Ectodermal cell (in vitro differentiated cells): ENCODE measurements at regions not wholly inside any gene's neighbourhood (a gene's known extent, or its start where the extent isn't known, plus 50 kb on each side); places are given as distances from the start of the nearest gene placed in this dataset.
"Not testable (repeated sequence)": the region's sequence is repeated elsewhere in the genome, so short reads cannot be mapped to it uniquely, and the experiment has no call there.

ENCODE experiments used
- H3K27ac ChIP-seq: 2 replicates; pipeline ENCODE4 v1.7.0; 2013; ENCODE audit warnings: mild to moderate bottlenecking, low read depth, low read length; ENCODE audit not compliant: insufficient read depth, poor library complexity, severe bottlenecking
- H3K27me3 ChIP-seq: 2 replicates; pipeline ENCODE4 v1.7.0; 2013; ENCODE audit warnings: mild to moderate bottlenecking, low read length; ENCODE audit not compliant: insufficient read depth, control insufficient read depth, poor library complexity, severe bottlenecking
- H3K36me3 ChIP-seq: one replicate; pipeline ENCODE4 v1.7.0; 2013; ENCODE audit warnings: low read length; ENCODE audit not compliant: control insufficient read depth, insufficient read depth
- H3K4me1 ChIP-seq: one replicate; pipeline ENCODE4 v1.7.0; 2013; ENCODE audit warnings: low read length; ENCODE audit not compliant: control insufficient read depth, insufficient read depth
- H3K4me3 ChIP-seq: 2 replicates; pipeline ENCODE4 v1.7.0; 2013; ENCODE audit warnings: low read depth, low read length, control low read depth; ENCODE audit not compliant: insufficient read depth
- H3K9me3 ChIP-seq: 2 replicates; pipeline ENCODE4 v1.7.0; 2013; ENCODE audit warnings: mild to moderate bottlenecking, low read length, moderate library complexity; ENCODE audit not compliant: control insufficient read depth
- WGBS, 2 experiments: methylation state at CpG; one replicate each; pipeline ENCODE4 v1.1.7; 2013; ENCODE audit warnings: missing lambda C conversion rate in 2 of 2; 5-methylcytosine and 5-hydroxymethylcytosine counted together

GRCh38 chr5:116887104-116887503 lies 312.5 kb upstream of the SEMA6A start:
- Histone ChIP-seq H3K27me3 (no peaks in the 10 kb centered on the region), H3K4me1 (no peaks in the 10 kb centered on the region), H3K9me3 (no peaks in the 10 kb centered on the region), H3K36me3 (no peaks in the 10 kb centered on the region), H3K4me3 (no peak overlapping the region), H3K27ac (no peak overlapping the region)
- 84 to 100% methylated on average over 1 of the region's 1 CpG for WGBS, 2 experiments

DNA sequence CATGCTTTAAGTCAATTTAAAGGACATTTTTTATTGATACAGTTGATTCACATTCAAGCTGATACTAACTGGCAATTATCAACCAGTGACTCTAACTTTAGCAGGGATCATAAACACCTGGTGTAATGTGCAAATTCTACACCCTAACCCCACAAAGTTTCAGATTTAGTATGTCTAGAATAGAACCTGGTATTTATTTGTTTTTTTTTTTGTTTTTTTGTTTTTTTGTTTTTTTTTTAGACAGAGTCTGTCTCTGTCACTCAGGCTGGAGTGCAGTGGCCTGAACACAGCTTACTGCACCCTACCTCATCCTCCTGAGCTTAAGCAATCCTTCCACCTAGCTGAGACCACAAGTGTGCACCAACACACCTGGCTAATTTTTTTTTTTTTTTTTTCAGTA lies 311.2 kb upstream of the SEMA6A start:
- Histone ChIP-seq H3K9me3 (no peaks in the 10 kb centered on the region), H3K27ac (no peak overlapping the region), H3K36me3 (no peaks in the 10 kb centered on the region), H3K27me3 (no peaks in the 10 kb centered on the region), H3K4me1 (no peaks in the 10 kb centered on the region), H3K4me3 (no peak overlapping the region)

GRCh38 chr5:116883875-116884274 lies 309.3 kb upstream of the SEMA6A start:
- no peaks in the 10 kb centered on the region for H3K36me3 ChIP-seq
- no peak overlapping the region for H3K27ac ChIP-seq
- H3K27me3 ChIP-seq = no peaks in the 10 kb centered on the region
- peaks cover 2% of the 10 kb centered on the region for H3K9me3 ChIP-seq
- H3K4me1 ChIP-seq = no peaks in the 10 kb centered on the region
- WGBS, 2 experiments = 90 to 93% methylated on average over 2 of the region's 2 CpGs
- no peak overlapping the region for H3K4me3 ChIP-seq

- no peaks in the 10 kb centered on the region for H3K4me1 ChIP-seq
- H3K27ac ChIP-seq = no peak overlapping the region
- WGBS, 2 experiments = 94 to 97% methylated on average over 3 of the region's 3 CpGs
- peaks cover 2% of the 10 kb centered on the region for H3K9me3 ChIP-seq
- no peak overlapping the region for H3K4me3 ChIP-seq
- H3K36me3 ChIP-seq = no peaks in the 10 kb centered on the region
- H3K27me3 ChIP-seq = no peaks in the 10 kb centered on the region
Observed at GRCh38 chr5:116881921-116882531, 307.4 kb upstream of the SEMA6A start.

- Histone ChIP-seq H3K27me3 (no peaks in the 10 kb centered on the region), H3K4me1 (no peaks in the 10 kb centered on the region), H3K36me3 (no peaks in the 10 kb centered on the region), H3K9me3 (peaks cover 2% of the 10 kb centered on the region), H3K4me3 (no peak overlapping the region), H3K27ac (no peak overlapping the region)
- 100% methylated on average over 1 of the region's 1 CpG; no CpG with 5 or more reads in 1 of the 2 experiments for WGBS, 2 experiments
Observed at GRCh38 chr5:116880601-116881000, 306.0 kb upstream of the SEMA6A start.

- Histone ChIP-seq H3K36me3 (no peaks in the 10 kb centered on the region), H3K27me3 (no peaks in the 10 kb centered on the region), H3K27ac (no peak overlapping the region), H3K9me3 (peaks cover 2% of the 10 kb centered on the region), H3K4me3 (no peak overlapping the region), H3K4me1 (no peaks in the 10 kb centered on the region)
Observed at GRCh38 chr5:116880150-116880549, 305.5 kb upstream of the SEMA6A start.

GRCh38 chr5:116876240-116876840 lies 301.7 kb upstream of the SEMA6A start:
- H3K9me3 ChIP-seq = peaks cover 2% of the 10 kb centered on the region
- no peak overlapping the region for H3K4me3 ChIP-seq
- no peaks in the 10 kb centered on the region for H3K4me1 ChIP-seq
- no peak overlapping the region for H3K27ac ChIP-seq
- no peaks in the 10 kb centered on the region for H3K36me3 ChIP-seq
- no peaks in the 10 kb centered on the region for H3K27me3 ChIP-seq
- WGBS, 2 experiments = 77 to 100% methylated on average over 3 of the region's 3 CpGs

GRCh38 chr5:116872986-116873385 lies 298.4 kb upstream of the SEMA6A start:
- H3K36me3 ChIP-seq = no peaks in the 10 kb centered on the region
- no peaks in the 10 kb centered on the region for H3K9me3 ChIP-seq
- no peak overlapping the region for H3K27ac ChIP-seq
- no peak overlapping the region for H3K4me3 ChIP-seq
- WGBS, 2 experiments = no CpG with 5 or more reads among the region's 1 CpG
- H3K4me1 ChIP-seq = no peaks in the 10 kb centered on the region
- no peaks in the 10 kb centered on the region for H3K27me3 ChIP-seq

DNA sequence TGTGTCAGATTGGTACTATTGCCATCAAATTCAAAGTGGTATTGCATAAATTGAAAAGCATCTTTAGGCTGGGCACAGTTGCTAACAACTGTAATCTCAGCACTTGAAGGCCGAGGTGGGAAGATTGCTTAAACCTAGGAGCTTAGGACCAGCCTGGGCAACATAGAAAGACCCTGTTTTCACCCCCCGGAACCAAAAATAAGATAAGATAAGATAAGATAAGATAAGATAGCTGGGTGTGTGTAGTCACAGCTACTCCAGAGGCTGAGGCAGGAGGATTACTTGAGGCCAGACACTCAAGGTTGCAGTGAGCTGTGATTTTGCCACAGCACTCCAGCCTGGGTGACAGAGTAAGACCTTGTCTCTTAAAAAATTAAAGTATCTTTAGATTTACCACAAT lies 297.9 kb upstream of the SEMA6A start:
- Histone ChIP-seq H3K4me3 (no peak overlapping the region), H3K4me1 (no peaks in the 10 kb centered on the region), H3K27ac (no peak overlapping the region), H3K9me3 (no peaks in the 10 kb centered on the region), H3K36me3 (no peaks in the 10 kb centered on the region), H3K27me3 (no peaks in the 10 kb centered on the region)
- whole genome bisulfite sequencing, 2 experiments = 92 to 100% methylated on average over 2 of the region's 2 CpGs

- H3K9me3 ChIP-seq, H3K27ac ChIP-seq: not testable (repeated sequence)
Observed at GRCh38 chr5:116867825-116868224, 293.2 kb upstream of the SEMA6A start.

GRCh38 chr5:116865651-116866050 lies 291.0 kb upstream of the SEMA6A start:
- Histone ChIP-seq H3K4me3 (no peak overlapping the region), H3K36me3 (no peaks in the 10 kb centered on the region), H3K27me3 (no peaks in the 10 kb centered on the region), H3K4me1 (peaks cover 16% of the 10 kb centered on the region), H3K27ac (no peak overlapping the region), H3K9me3 (no peaks in the 10 kb centered on the region)
- WGBS, 2 experiments = 7 to 10% methylated on average over 2 of the region's 2 CpGs

More at GRCh38 chr5:116867825-116868224, 293.2 kb upstream of the SEMA6A start:
- peaks cover 16% of the 10 kb centered on the region for H3K4me1 ChIP-seq
- H3K4me3 ChIP-seq, H3K27me3 ChIP-seq, H3K36me3 ChIP-seq: not testable (repeated sequence)
- 71 to 82% methylated on average over 6 of the region's 6 CpGs for WGBS, 2 experiments
